ENCODE measurements at regions not wholly inside any gene's neighbourhood (a gene's known extent, or its start where the extent isn't known, plus 50 kb on each side); places are given as distances from the start of the nearest gene placed in this dataset.

GRCh38 chr5:105817914-105818313, 1852.8 kb downstream of the EFNA5 start:
- Histone ChIP-seq H3K36me3 (ENCODE audit: insufficient read depth, low read length) (no peaks in the 10 kb centered on the region), H3K4me3 (ENCODE audit: low read depth, low read length, poor library complexity, severe bottlenecking) (no peak overlapping the region), H2AFZ (ENCODE audit: low read length) (no peak overlapping the region), H3K9me3 (ENCODE audit: low read length) (no peaks in the 10 kb centered on the region), H3K4me2 (ENCODE audit: low read length) (no peak overlapping the region), H3K4me1 (ENCODE audit: insufficient read depth, low read length, poor library complexity, severe bottlenecking) (no peaks in the 10 kb centered on the region), H3K79me2 (ENCODE audit: insufficient read depth, low read depth, low read length) (no peaks in the 10 kb centered on the region), H4K20me1 (ENCODE audit: insufficient read depth, low read length) (no peaks in the 10 kb centered on the region), H3K27ac (ENCODE audit: low read depth, low read length, poor library complexity, severe bottlenecking) (no peak overlapping the region), H3K9me2 (ENCODE audit: insufficient read depth, low read length) (no peaks in the 10 kb centered on the region)
- CTCF ChIA-PET (ENCODE audit: unreplicated experiment) = no interaction called here
- no TSS peak for BruUV-seq (replicated peaks)
- intact Hi-C loops (cut with micrococcal nuclease; ENCODE audit: unreplicated experiment) = no loop called here
- no peak for TF ChIP-seq EZH2phosphoT487 (IDR thresholded peaks at IDR 0.05; ENCODE audit: borderline replicate concordance, low read depth, low read length)
- TF ChIP-seq CTCF (conservative IDR thresholded peaks at IDR 0.05; ENCODE audit: low read length) = no peak
- DNase-seq (ENCODE audit: low spot score) = no peak
- POLR2A ChIA-PET = no interaction called here

GRCh38 chr5:105817416-105817815, 1853.3 kb downstream of the EFNA5 start:
- Histone ChIP-seq H3K4me3 (ENCODE audit: low read depth, low read length, poor library complexity, severe bottlenecking) (no peak overlapping the region), H3K9me3 (ENCODE audit: low read length) (no peaks in the 10 kb centered on the region), H3K36me3 (ENCODE audit: insufficient read depth, low read length) (no peaks in the 10 kb centered on the region), H2AFZ (ENCODE audit: low read length) (no peak overlapping the region), H3K9me2 (ENCODE audit: insufficient read depth, low read length) (no peaks in the 10 kb centered on the region), H3K4me1 (ENCODE audit: insufficient read depth, low read length, poor library complexity, severe bottlenecking) (no peaks in the 10 kb centered on the region), H3K4me2 (ENCODE audit: low read length) (no peak overlapping the region), H3K27ac (ENCODE audit: low read depth, low read length, poor library complexity, severe bottlenecking) (no peak overlapping the region), H3K79me2 (ENCODE audit: insufficient read depth, low read depth, low read length) (no peaks in the 10 kb centered on the region), H4K20me1 (ENCODE audit: insufficient read depth, low read length) (no peaks in the 10 kb centered on the region)
- intact Hi-C loops (cut with micrococcal nuclease; ENCODE audit: unreplicated experiment) = no loop called here
- DNase-seq (ENCODE audit: low spot score) = no peak
- ChIA-PET POLR2A (no interaction called here), CTCF (ENCODE audit: unreplicated experiment) (no interaction called here)
- BruUV-seq (replicated peaks) = no TSS peak
- no peak for TF ChIP-seq CTCF (conservative IDR thresholded peaks at IDR 0.05; ENCODE audit: low read length)
- TF ChIP-seq EZH2phosphoT487 (IDR thresholded peaks at IDR 0.05; ENCODE audit: borderline replicate concordance, low read depth, low read length) = no peak

GRCh38 chr5:105816961-105817360, 1853.8 kb downstream of the EFNA5 start:
- ChIA-PET CTCF (ENCODE audit: unreplicated experiment) (no interaction called here), POLR2A (no interaction called here)
- Histone ChIP-seq H3K9me3 (ENCODE audit: low read length) (no peaks in the 10 kb centered on the region), H4K20me1 (ENCODE audit: insufficient read depth, low read length) (no peaks in the 10 kb centered on the region), H3K4me1 (ENCODE audit: insufficient read depth, low read length, poor library complexity, severe bottlenecking) (no peaks in the 10 kb centered on the region), H3K36me3 (ENCODE audit: insufficient read depth, low read length) (no peaks in the 10 kb centered on the region), H3K4me3 (ENCODE audit: low read depth, low read length, poor library complexity, severe bottlenecking) (no peak overlapping the region), H2AFZ (ENCODE audit: low read length) (no peak overlapping the region), H3K27ac (ENCODE audit: low read depth, low read length, poor library complexity, severe bottlenecking) (no peak overlapping the region), H3K79me2 (ENCODE audit: insufficient read depth, low read depth, low read length) (no peaks in the 10 kb centered on the region), H3K4me2 (ENCODE audit: low read length) (no peak overlapping the region), H3K9me2 (ENCODE audit: insufficient read depth, low read length) (no peaks in the 10 kb centered on the region)
- no peak for TF ChIP-seq CTCF (conservative IDR thresholded peaks at IDR 0.05; ENCODE audit: low read length)
- no peak for TF ChIP-seq EZH2phosphoT487 (IDR thresholded peaks at IDR 0.05; ENCODE audit: borderline replicate concordance, low read depth, low read length)
- no peak for DNase-seq (ENCODE audit: low spot score)
- intact Hi-C loops (cut with micrococcal nuclease; ENCODE audit: unreplicated experiment) = no loop called here
- BruUV-seq (replicated peaks) = no TSS peak
